Thoracic aorta (tissue), 2 donors: ENCODE measurements at regions not wholly inside any gene's neighbourhood (a gene's known extent, or its start where the extent isn't known, plus 50 kb on each side); places are given as distances from the start of the nearest gene placed in this dataset.

Source experiments
- ATAC-seq: fragments of 150-250 bp; one replicate; pipeline ENCODE4 v1.8.0; 2017; ENCODE audit warnings: low read depth; ENCODE audit not compliant: insufficient number of reproducible peaks, low FRiP score
- DNase-seq: peaks from one replicate; pipeline ENCODE4 v3.0.0-alpha.2; 2020; ENCODE audit warnings: low spot score
- H3K27ac ChIP-seq, 2 donors: fragments of 200-600 bp; sonication (generic); 1 replicate in 1 of 2; 2 replicates in 1 of 2; pipeline ENCODE4 v1.5.1; 2016; ENCODE audit warnings: mild to moderate bottlenecking in 2 of 2, moderate library complexity in 2 of 2
- H3K27me3 ChIP-seq: fragments of 200-600 bp; sonication (generic); replicated peaks from 2 replicates; pipeline ENCODE4 v1.6.0; 2016; ENCODE audit warnings: mild to moderate bottlenecking; ENCODE audit not compliant: insufficient read depth
- H3K36me3 ChIP-seq: fragments of 200-600 bp; sonication (generic); one replicate; pipeline ENCODE4 v1.5.1; 2016
- H3K4me1 ChIP-seq, 2 donors: fragments of 200-600 bp; sonication (generic); 1 replicate in 1 of 2; 2 replicates in 1 of 2; pipeline versions ENCODE4 v1.5.1 to v1.6.0; 2016; ENCODE audit warnings: low read depth in 2 of 2, mild to moderate bottlenecking in 1 of 2; ENCODE audit not compliant: control insufficient read depth in 1 of 2
- H3K4me3 ChIP-seq: fragments of 200-600 bp; sonication (generic); 2 replicates; pipeline ENCODE4 v1.5.1; 2016; ENCODE audit warnings: mild to moderate bottlenecking
- H3K9me3 ChIP-seq: fragments of 200-600 bp; sonication (generic); 2 replicates; pipeline ENCODE4 v1.5.1; 2016
- CTCF ChIP-seq: fragments of 200-600 bp; sonication (generic); IDR thresholded peaks from one replicate; pipeline ENCODE4 v1.5.1; 2019; ENCODE audit warnings: antibody characterized with exemption

- ATAC-seq (no peak), DNase-seq (no peak)
- Histone ChIP-seq H3K4me3 (no peak overlapping the region), H3K36me3 (no peaks in the 10 kb centered on the region), H3K27ac (no peak overlapping the region), H3K9me3 (no peaks in the 10 kb centered on the region), H3K27me3 (no peaks in the 10 kb centered on the region), H3K4me1 (no peaks in the 10 kb centered on the region)
- no peak for TF ChIP-seq CTCF
These were observed 310.9 kb downstream of the MFSD1 start for GRCh38 chr3:159112724-159113123.

DNA sequence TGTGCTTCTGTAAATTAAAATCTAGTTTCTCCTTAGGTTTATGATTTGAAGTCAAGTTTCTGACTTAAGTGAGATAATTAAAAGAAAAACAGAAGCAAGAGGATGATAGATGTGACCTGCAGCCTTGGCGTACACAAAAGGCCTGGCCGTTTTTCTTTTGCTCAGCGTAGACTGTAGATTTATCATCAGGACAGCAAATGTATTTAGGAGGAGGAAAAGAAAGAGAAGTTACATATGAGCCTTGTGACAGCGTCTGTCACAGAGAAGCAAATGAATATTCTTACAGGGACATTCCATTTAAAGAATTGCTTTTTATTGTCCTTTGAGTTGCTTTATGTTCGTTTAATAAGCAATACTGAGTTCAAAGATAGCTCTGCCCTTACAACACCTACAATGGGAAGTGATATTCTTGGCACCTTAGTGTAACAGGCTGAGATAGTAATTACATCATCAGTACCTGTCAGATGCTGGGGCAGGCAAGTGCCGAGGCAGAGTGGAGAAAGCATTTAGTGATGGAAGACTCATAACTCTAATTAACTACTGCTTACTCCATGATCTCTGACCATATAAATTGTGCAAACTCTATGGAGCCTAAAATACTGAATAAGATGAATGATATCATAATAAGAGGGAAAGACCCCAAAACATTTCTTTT lies 311.5 kb downstream of the MFSD1 start:
- Histone ChIP-seq H3K4me1 (no peaks in the 10 kb centered on the region), H3K27ac (no peak overlapping the region), H3K4me3 (no peak overlapping the region), H3K27me3 (no peaks in the 10 kb centered on the region), H3K36me3 (no peaks in the 10 kb centered on the region), H3K9me3 (no peaks in the 10 kb centered on the region)
- no peak for TF ChIP-seq CTCF
- ATAC-seq (no peak), DNase-seq (no peak)

DNA sequence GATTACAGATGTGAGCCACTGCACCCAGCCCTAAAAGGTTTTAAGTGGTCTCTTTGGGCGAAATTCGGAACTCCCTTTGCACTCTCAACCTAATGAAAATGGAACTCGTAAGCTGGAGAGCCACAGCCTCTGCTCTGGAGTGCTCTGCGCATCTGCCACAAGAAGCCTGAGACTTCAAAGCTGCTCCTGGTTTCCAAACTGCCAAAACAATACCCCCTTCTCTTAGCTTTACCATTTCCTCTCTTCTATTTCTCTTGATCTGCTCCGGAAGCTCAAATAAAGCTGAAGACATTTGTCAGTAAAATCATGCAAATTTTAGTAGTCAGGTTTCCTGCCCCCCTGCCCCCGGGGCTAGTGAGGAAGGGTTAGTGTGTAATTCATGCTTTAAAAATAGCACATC lies 312.7 kb downstream of the MFSD1 start:
- no peaks in the 10 kb centered on the region for H3K4me1 ChIP-seq
- H3K27me3 ChIP-seq, result no peaks in the 10 kb centered on the region
- TF ChIP-seq CTCF, result no peak
- no peak overlapping the region for H3K4me3 ChIP-seq
- DNase-seq (no peak), ATAC-seq (no peak)
- no peak overlapping the region for H3K27ac ChIP-seq
- no peaks in the 10 kb centered on the region for H3K9me3 ChIP-seq
- no peaks in the 10 kb centered on the region for H3K36me3 ChIP-seq

DNA sequence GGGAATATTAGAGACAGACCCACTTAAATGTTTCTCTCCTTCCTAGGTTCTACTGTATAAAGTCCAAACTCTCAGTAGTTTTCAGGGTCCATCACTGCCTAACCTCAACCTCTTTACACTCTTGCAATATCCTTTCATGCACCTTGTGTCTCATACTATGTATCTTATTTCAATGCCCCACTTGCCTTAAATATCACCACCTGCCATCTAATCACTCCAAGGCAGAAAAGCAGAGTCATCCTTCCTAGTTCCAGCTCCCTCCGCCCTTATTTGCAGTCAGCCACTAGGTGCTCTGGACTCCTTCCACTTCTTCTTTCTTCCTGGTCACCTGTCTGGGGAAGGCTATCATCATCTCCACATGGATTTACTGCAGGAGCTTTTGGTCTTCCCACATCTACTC lies 322.0 kb downstream of the MFSD1 start:
- no peaks in the 10 kb centered on the region for H3K36me3 ChIP-seq
- H3K9me3 ChIP-seq, result no peaks in the 10 kb centered on the region
- no peak for ATAC-seq

More for the DNA sequence above, 322.0 kb downstream of the MFSD1 start:
- H3K4me3 ChIP-seq, result no peak overlapping the region
- no peak for DNase-seq
- no peaks in the 10 kb centered on the region for H3K4me1 ChIP-seq
- no peak overlapping the region for H3K27ac ChIP-seq
- H3K27me3 ChIP-seq, result no peaks in the 10 kb centered on the region
- no peak for TF ChIP-seq CTCF
